Stimulated activated memory B cell treated with anti-CD40 and anti-IgM and Interleukin-4, amounts not matched to agents 10 μg/mL and 1 μg/mL and 100 μg/mL, for 72 hours (primary cell): ENCODE measurements at regions not wholly inside any gene's neighbourhood (a gene's known extent, or its start where the extent isn't known, plus 50 kb on each side); places are given as distances from the start of the nearest gene placed in this dataset.

Source experiments
- ATAC-seq: fragments of 150-1000 bp; cut with Tn5 transposase; 2 replicates; pipeline ENCODE4 v1.10.0; 2021
- H3K27ac Mint-ChIP-seq: one replicate; pipeline ENCODE4 v1.8.0; 2022; ENCODE audit warnings: mild to moderate bottlenecking, mixed read lengths
- H3K27me3 Mint-ChIP-seq: one replicate; pipeline ENCODE4 v1.8.0; 2022; ENCODE audit warnings: mixed read lengths
- H3K36me3 Mint-ChIP-seq: one replicate; pipeline ENCODE4 v1.8.0; 2022; ENCODE audit warnings: mixed read lengths
- H3K4me1 Mint-ChIP-seq: one replicate; pipeline ENCODE4 v1.8.0; 2022; ENCODE audit warnings: mixed read lengths
- H3K4me3 Mint-ChIP-seq: one replicate; pipeline ENCODE4 v1.8.0; 2022; ENCODE audit warnings: mild to moderate bottlenecking, moderate library complexity, mixed read lengths
- H3K9me3 Mint-ChIP-seq: one replicate; pipeline ENCODE4 v1.8.0; 2022; ENCODE audit warnings: mixed read lengths

GRCh38 chr10:111970111-111970510, 213.5 kb downstream of the GPAM start:
- no peak overlapping the region for H3K4me3 Mint-ChIP-seq
- ATAC-seq, result no peak
- H3K27ac Mint-ChIP-seq, result no peak overlapping the region
- H3K27me3 Mint-ChIP-seq, result no peaks in the 10 kb centered on the region
- no peaks in the 10 kb centered on the region for H3K4me1 Mint-ChIP-seq
- H3K9me3 Mint-ChIP-seq, result peaks cover 8% of the 10 kb centered on the region
- no peaks in the 10 kb centered on the region for H3K36me3 Mint-ChIP-seq

GRCh38 chr10:111972109-111972508, 211.5 kb downstream of the GPAM start:
- Mint-ChIP-seq H3K36me3 (no peaks in the 10 kb centered on the region), H3K4me3 (no peak overlapping the region), H3K4me1 (no peaks in the 10 kb centered on the region), H3K27me3 (no peaks in the 10 kb centered on the region), H3K27ac (no peak overlapping the region), H3K9me3 (no peaks in the 10 kb centered on the region)
- ATAC-seq, result no peak

GRCh38 chr10:111973306-111973705, 210.3 kb downstream of the GPAM start:
- H3K4me1 Mint-ChIP-seq, result no peaks in the 10 kb centered on the region
- ATAC-seq, result no peak
- no peaks in the 10 kb centered on the region for H3K27me3 Mint-ChIP-seq
- no peak overlapping the region for H3K27ac Mint-ChIP-seq
- no peaks in the 10 kb centered on the region for H3K9me3 Mint-ChIP-seq
- H3K36me3 Mint-ChIP-seq, result no peaks in the 10 kb centered on the region
- H3K4me3 Mint-ChIP-seq, result no peak overlapping the region

- no peak overlapping the region for H3K27ac Mint-ChIP-seq
- H3K27me3 Mint-ChIP-seq, result no peaks in the 10 kb centered on the region
- no peaks in the 10 kb centered on the region for H3K4me1 Mint-ChIP-seq
- no peaks in the 10 kb centered on the region for H3K36me3 Mint-ChIP-seq
- H3K9me3 Mint-ChIP-seq, result no peaks in the 10 kb centered on the region
- ATAC-seq, result no peak
- no peak overlapping the region for H3K4me3 Mint-ChIP-seq
These were observed 209.7 kb downstream of the GPAM start for GRCh38 chr10:111973826-111974225.

- ATAC-seq, result no peak
- Mint-ChIP-seq H3K4me1 (no peaks in the 10 kb centered on the region), H3K4me3 (no peak overlapping the region), H3K27me3 (no peaks in the 10 kb centered on the region), H3K9me3 (no peaks in the 10 kb centered on the region), H3K27ac (no peak overlapping the region), H3K36me3 (no peaks in the 10 kb centered on the region)
These were observed 209.2 kb downstream of the GPAM start for GRCh38 chr10:111974325-111974724.

- no peak for ATAC-seq
- Mint-ChIP-seq H3K27me3 (no peaks in the 10 kb centered on the region), H3K27ac (no peak overlapping the region), H3K4me1 (no peaks in the 10 kb centered on the region), H3K36me3 (no peaks in the 10 kb centered on the region), H3K9me3 (peaks cover 5% of the 10 kb centered on the region), H3K4me3 (no peak overlapping the region)
These were observed 207.0 kb downstream of the GPAM start for GRCh38 chr10:111976557-111976956.

GRCh38 chr10:111984057-111984456, 199.5 kb downstream of the GPAM start:
- Mint-ChIP-seq H3K27ac (no peak overlapping the region), H3K4me3 (no peak overlapping the region), H3K9me3 (peaks cover 5% of the 10 kb centered on the region), H3K36me3 (no peaks in the 10 kb centered on the region), H3K4me1 (no peaks in the 10 kb centered on the region), H3K27me3 (no peaks in the 10 kb centered on the region)
- ATAC-seq, result no peak

GRCh38 chr10:111986079-111986478, 197.5 kb downstream of the GPAM start:
- Mint-ChIP-seq H3K36me3 (no peaks in the 10 kb centered on the region), H3K27ac (no peak overlapping the region), H3K27me3 (no peaks in the 10 kb centered on the region), H3K4me3 (no peak overlapping the region), H3K4me1 (no peaks in the 10 kb centered on the region), H3K9me3 (no peaks in the 10 kb centered on the region)
- ATAC-seq, result no peak

- no peaks in the 10 kb centered on the region for H3K9me3 Mint-ChIP-seq
- no peaks in the 10 kb centered on the region for H3K4me1 Mint-ChIP-seq
- H3K36me3 Mint-ChIP-seq, result no peaks in the 10 kb centered on the region
- no peaks in the 10 kb centered on the region for H3K27me3 Mint-ChIP-seq
- H3K27ac Mint-ChIP-seq, result no peak overlapping the region
- no peak overlapping the region for H3K4me3 Mint-ChIP-seq
- ATAC-seq, result no peak
These were observed 194.9 kb downstream of the GPAM start for GRCh38 chr10:111988646-111989045.

GRCh38 chr10:111989136-111989911, 194.2 kb downstream of the GPAM start:
- ATAC-seq, result no peak
- Mint-ChIP-seq H3K9me3 (no peaks in the 10 kb centered on the region), H3K27ac (no peak overlapping the region), H3K4me3 (no peak overlapping the region), H3K27me3 (no peaks in the 10 kb centered on the region), H3K4me1 (no peaks in the 10 kb centered on the region), H3K36me3 (no peaks in the 10 kb centered on the region)

- Mint-ChIP-seq H3K27me3 (no peaks in the 10 kb centered on the region), H3K9me3 (no peaks in the 10 kb centered on the region), H3K27ac (no peak overlapping the region), H3K4me1 (no peaks in the 10 kb centered on the region), H3K4me3 (no peak overlapping the region), H3K36me3 (no peaks in the 10 kb centered on the region)
- no peak for ATAC-seq
These were observed 192.8 kb downstream of the GPAM start for GRCh38 chr10:111990734-111991133.

- Mint-ChIP-seq H3K9me3 (no peaks in the 10 kb centered on the region), H3K4me3 (no peak overlapping the region), H3K27me3 (no peaks in the 10 kb centered on the region), H3K36me3 (no peaks in the 10 kb centered on the region), H3K27ac (no peak overlapping the region), H3K4me1 (no peaks in the 10 kb centered on the region)
- no peak for ATAC-seq
These were observed 190.2 kb downstream of the GPAM start for GRCh38 chr10:111993321-111993720.

- Mint-ChIP-seq H3K27me3 (no peaks in the 10 kb centered on the region), H3K4me3 (no peak overlapping the region), H3K27ac (no peak overlapping the region), H3K4me1 (no peaks in the 10 kb centered on the region), H3K9me3 (no peaks in the 10 kb centered on the region), H3K36me3 (no peaks in the 10 kb centered on the region)
- ATAC-seq, result no peak
These were observed 189.6 kb downstream of the GPAM start for GRCh38 chr10:111993872-111994426.

- H3K4me1 Mint-ChIP-seq, result no peaks in the 10 kb centered on the region
- H3K36me3 Mint-ChIP-seq, result no peaks in the 10 kb centered on the region
- H3K27me3 Mint-ChIP-seq, result no peaks in the 10 kb centered on the region
- no peak overlapping the region for H3K4me3 Mint-ChIP-seq
- no peak for ATAC-seq
- H3K27ac Mint-ChIP-seq, result no peak overlapping the region
- H3K9me3 Mint-ChIP-seq, result no peaks in the 10 kb centered on the region
These were observed 187.5 kb downstream of the GPAM start for GRCh38 chr10:111996103-111996502.

GRCh38 chr10:111998728-111999127, 184.8 kb downstream of the GPAM start:
- H3K27ac Mint-ChIP-seq, result no peak overlapping the region
- H3K4me1 Mint-ChIP-seq, result no peaks in the 10 kb centered on the region
- no peaks in the 10 kb centered on the region for H3K27me3 Mint-ChIP-seq
- H3K4me3 Mint-ChIP-seq, result no peak overlapping the region
- ATAC-seq, result no peak
- H3K9me3 Mint-ChIP-seq, result no peaks in the 10 kb centered on the region
- no peaks in the 10 kb centered on the region for H3K36me3 Mint-ChIP-seq

- no peaks in the 10 kb centered on the region for H3K27me3 Mint-ChIP-seq
- no peaks in the 10 kb centered on the region for H3K9me3 Mint-ChIP-seq
- no peaks in the 10 kb centered on the region for H3K4me1 Mint-ChIP-seq
- H3K4me3 Mint-ChIP-seq, result no peak overlapping the region
- no peaks in the 10 kb centered on the region for H3K36me3 Mint-ChIP-seq
- no peak overlapping the region for H3K27ac Mint-ChIP-seq
- no peak for ATAC-seq
These were observed 184.2 kb downstream of the GPAM start for GRCh38 chr10:111999205-111999914.
